H9 (cell line): ENCODE measurements at regions not wholly inside any gene's neighbourhood (a gene's known extent, or its start where the extent isn't known, plus 50 kb on each side); places are given as distances from the start of the nearest gene placed in this dataset.

Source experiments
- DNase-seq: peaks from one replicate; pipeline ENCODE4 v3.0.0-alpha.2; 2017
- H2AFZ ChIP-seq: one replicate; pipeline ENCODE4 v1.6.1; 2013; ENCODE audit warnings: mild to moderate bottlenecking, low read length, control low read depth, moderate library complexity
- H2AK5ac ChIP-seq: 2 replicates; pipeline ENCODE4 v1.6.1; 2013; ENCODE audit warnings: low read length, control low read depth, mixed read lengths; ENCODE audit not compliant: insufficient read length
- H2BK120ac ChIP-seq: one replicate; pipeline ENCODE4 v1.6.1; 2013; ENCODE audit warnings: low read depth, mild to moderate bottlenecking, low read length, control low read depth, inconsistent platforms; ENCODE audit not compliant: poor library complexity, severe bottlenecking
- H2BK12ac ChIP-seq: 2 replicates; pipeline ENCODE4 v1.6.1; 2013; ENCODE audit warnings: low read length, control low read depth, mixed read lengths, low read depth; ENCODE audit not compliant: insufficient read length
- H2BK15ac ChIP-seq: 2 replicates; pipeline ENCODE4 v1.6.1; 2013; ENCODE audit warnings: low read depth, low read length, control low read depth
- H2BK20ac ChIP-seq: one replicate; pipeline ENCODE4 v1.6.1; 2013; ENCODE audit warnings: low read depth, mild to moderate bottlenecking, low read length, control low read depth, inconsistent platforms; ENCODE audit not compliant: poor library complexity, severe bottlenecking
- H2BK5ac ChIP-seq: 2 replicates; pipeline ENCODE4 v1.6.1; 2013; ENCODE audit warnings: low read length, control low read depth, mixed read lengths; ENCODE audit not compliant: insufficient read length
- H3K14ac ChIP-seq: 2 replicates; pipeline ENCODE4 v1.6.1; 2013; ENCODE audit warnings: low read length, control low read depth; ENCODE audit not compliant: insufficient read depth
- H3K18ac ChIP-seq: 2 replicates; pipeline ENCODE4 v1.6.1; 2013; ENCODE audit warnings: low read depth, mild to moderate bottlenecking, mixed read lengths, low read length, control low read depth; ENCODE audit not compliant: insufficient read length
- H3K23ac ChIP-seq: 2 replicates; pipeline ENCODE4 v1.6.1; 2013; ENCODE audit warnings: low read length, control low read depth, mixed read lengths, low read depth; ENCODE audit not compliant: insufficient read length
- H3K23me2 ChIP-seq: 2 replicates; pipeline ENCODE4 v1.6.1; 2013; ENCODE audit warnings: low read depth, mild to moderate bottlenecking, mixed read lengths, low read length, control low read depth; ENCODE audit not compliant: insufficient read length, poor library complexity, severe bottlenecking
- H3K27ac ChIP-seq: 2 replicates; pipeline ENCODE4 v1.5.1; 2013; ENCODE audit warnings: low read length, control low read depth, mixed read lengths, low read depth; ENCODE audit not compliant: insufficient read length
- H3K27me3 ChIP-seq: 2 replicates; pipeline ENCODE4 v1.6.1; 2013; ENCODE audit warnings: low read length, control low read depth, inconsistent platforms; ENCODE audit not compliant: insufficient read depth
- H3K4ac ChIP-seq: 2 replicates; pipeline ENCODE4 v1.6.1; 2013; ENCODE audit warnings: low read depth, mild to moderate bottlenecking, control low read depth, inconsistent platforms, low read length, moderate library complexity
- H3K4me1 ChIP-seq: 2 replicates; pipeline ENCODE4 v1.6.1; 2013; ENCODE audit warnings: low read length, control low read depth, inconsistent platforms; ENCODE audit not compliant: insufficient read depth
- H3K4me2 ChIP-seq: 2 replicates; pipeline ENCODE4 v1.6.1; 2013; ENCODE audit warnings: low read length, control low read depth, mixed read lengths; ENCODE audit not compliant: insufficient read length, insufficient read depth
- H3K56ac ChIP-seq: 2 replicates; pipeline ENCODE4 v1.6.1; 2013; ENCODE audit warnings: low read depth, mild to moderate bottlenecking, mixed read lengths, low read length, control low read depth; ENCODE audit not compliant: insufficient read length
- H3K79me1 ChIP-seq: 2 replicates; pipeline ENCODE4 v1.6.1; 2013; ENCODE audit warnings: low read depth, mild to moderate bottlenecking, moderate library complexity, low read length, control low read depth, inconsistent platforms; ENCODE audit not compliant: insufficient read depth, poor library complexity, severe bottlenecking
- H3K79me2 ChIP-seq: 2 replicates; pipeline ENCODE4 v1.6.1; 2013; ENCODE audit warnings: low read length, control low read depth, inconsistent platforms; ENCODE audit not compliant: insufficient read depth
- H3K9ac ChIP-seq: 2 replicates; pipeline ENCODE4 v1.6.1; 2013; ENCODE audit warnings: low read length, control low read depth, mixed read lengths; ENCODE audit not compliant: insufficient read length; ENCODE audit errors: extremely low read depth
- H3K9me3 ChIP-seq: one replicate; pipeline ENCODE4 v1.6.1; 2013; ENCODE audit warnings: low read depth, low read length, inconsistent platforms; ENCODE audit not compliant: control insufficient read depth
- H3T11ph ChIP-seq: one replicate; pipeline ENCODE4 v1.6.1; 2013; ENCODE audit warnings: mild to moderate bottlenecking, low read length, control low read depth, inconsistent platforms
- H4K20me1 ChIP-seq: one replicate; pipeline ENCODE4 v1.6.1; 2013; ENCODE audit not compliant: control insufficient read depth, insufficient read length, insufficient read depth
- H4K5ac ChIP-seq: 2 replicates; pipeline ENCODE4 v1.6.1; 2013; ENCODE audit warnings: low read depth, mild to moderate bottlenecking, mixed read lengths, low read length, control low read depth; ENCODE audit not compliant: insufficient read length
- H4K8ac ChIP-seq: replicated peaks from 2 replicates; pipeline ENCODE4 v1.6.1; 2013; ENCODE audit warnings: low read length, control low read depth, mixed read lengths, low read depth; ENCODE audit not compliant: insufficient read length
- H4K91ac ChIP-seq: 2 replicates; pipeline ENCODE4 v1.6.1; 2013; ENCODE audit warnings: low read depth, mild to moderate bottlenecking, moderate library complexity, mixed read lengths, low read length, control low read depth; ENCODE audit not compliant: insufficient read length
- H3K27ac Mint-ChIP-seq, 3 experiments: 2 replicates in 2 of 3; 3 replicates in 1 of 3; pipeline ENCODE4 v1.8.0; 2020 to 2021; ENCODE audit warnings: mixed read lengths in 3 of 3, mild to moderate bottlenecking in 1 of 3, moderate library complexity in 1 of 3
- H3K27me3 Mint-ChIP-seq: 2 replicates; pipeline ENCODE4 v1.8.0; 2021; ENCODE audit warnings: low read depth, mild to moderate bottlenecking, moderate library complexity, mixed read lengths
- H3K36me3 Mint-ChIP-seq, 3 experiments: 2 replicates in 2 of 3; 3 replicates in 1 of 3; pipeline ENCODE4 v1.8.0; 2020 to 2021; ENCODE audit warnings: low read depth in 3 of 3, mixed read lengths in 3 of 3; ENCODE audit not compliant: insufficient read depth in 1 of 3
- H3K4me1 Mint-ChIP-seq, 2 experiments: 2 replicates each; pipeline ENCODE4 v1.8.0; 2020; ENCODE audit warnings: mixed read lengths in 2 of 2
- H3K4me3 Mint-ChIP-seq, 2 experiments: 2 replicates in 1 of 2; 3 replicates in 1 of 2; pipeline ENCODE4 v1.8.0; 2020 to 2021; ENCODE audit warnings: mild to moderate bottlenecking in 2 of 2, mixed read lengths in 2 of 2, moderate library complexity in 1 of 2
- H3K9me3 Mint-ChIP-seq, 2 experiments: 2 replicates in 1 of 2; 3 replicates in 1 of 2; pipeline ENCODE4 v1.8.0; 2020; ENCODE audit warnings: mild to moderate bottlenecking in 2 of 2, mixed read lengths in 2 of 2, moderate library complexity in 1 of 2
- WGBS: extraction: QIAGEN DNeasy Blood & Tissue Kit; methylation state at CpG from one replicate; pipeline ENCODE4 v1.1.7; 2013; ENCODE audit warnings: missing lambda C conversion rate, low lambda C conversion rate, mixed read lengths; ENCODE audit not compliant: insufficient read length; ENCODE audit errors: extremely low coverage; 5-methylcytosine and 5-hydroxymethylcytosine counted together
- TF ChIP-seq, protein P1 (sequence below): fragments of 200-600 bp; sonication (generic); conservative IDR thresholded peaks from 3 replicates; pipeline ENCODE4 v1.8.0; 2021; ENCODE audit warnings: antibody characterized with exemption, mild to moderate bottlenecking

DNA sequence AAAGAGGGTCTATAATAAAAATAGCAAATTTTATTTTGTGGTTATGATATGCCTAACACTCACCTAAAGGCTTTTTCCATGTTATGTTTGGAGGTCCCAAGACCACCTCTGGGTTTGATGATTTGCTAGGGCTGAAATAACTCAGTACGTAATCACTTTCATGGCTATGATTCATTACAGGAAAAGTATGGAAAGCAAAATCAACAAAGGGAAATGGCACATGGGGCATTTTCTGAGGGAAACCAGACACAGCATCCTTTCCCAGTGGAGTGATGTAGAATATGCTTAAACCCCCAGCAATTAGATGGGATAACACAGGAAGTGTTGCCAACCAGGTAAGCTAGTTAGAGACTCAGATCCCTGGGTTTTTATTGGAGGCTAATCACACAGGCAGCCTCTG lies 701.6 kb upstream of the CBLB start:
- no peaks in the 10 kb centered on the region; a peak in 1 of 5 replicates for H3K9me3 Mint-ChIP-seq
- Histone ChIP-seq H3K4me2 (no peak overlapping the region), H3K79me2 (no peaks in the 10 kb centered on the region), H3K18ac (no peak overlapping the region), H2BK20ac (no peak overlapping the region), H3K9ac (no peak overlapping the region), H2BK120ac (no peak overlapping the region), H3K56ac (no peak overlapping the region), H3K27ac (no peak overlapping the region), H3K4ac (no peak overlapping the region), H4K8ac (no peak overlapping the region), H4K5ac (no peak overlapping the region), H3K23ac (no peak overlapping the region), H3K23me2 (no peaks in the 10 kb centered on the region), H3K4me1 (no peaks in the 10 kb centered on the region), H4K91ac (no peak overlapping the region), H2BK5ac (no peak overlapping the region), H3K27me3 (no peaks in the 10 kb centered on the region), H3K14ac (no peak overlapping the region), H2AFZ (no peak overlapping the region), H3K9me3 (no peaks in the 10 kb centered on the region), H2AK5ac (no peak overlapping the region), H3K79me1 (no peaks in the 10 kb centered on the region), H2BK15ac (no peak overlapping the region), H3T11ph (no peak overlapping the region), H2BK12ac (no peak overlapping the region), H4K20me1 (no peaks in the 10 kb centered on the region)
- TF ChIP-seq, protein P1, sequence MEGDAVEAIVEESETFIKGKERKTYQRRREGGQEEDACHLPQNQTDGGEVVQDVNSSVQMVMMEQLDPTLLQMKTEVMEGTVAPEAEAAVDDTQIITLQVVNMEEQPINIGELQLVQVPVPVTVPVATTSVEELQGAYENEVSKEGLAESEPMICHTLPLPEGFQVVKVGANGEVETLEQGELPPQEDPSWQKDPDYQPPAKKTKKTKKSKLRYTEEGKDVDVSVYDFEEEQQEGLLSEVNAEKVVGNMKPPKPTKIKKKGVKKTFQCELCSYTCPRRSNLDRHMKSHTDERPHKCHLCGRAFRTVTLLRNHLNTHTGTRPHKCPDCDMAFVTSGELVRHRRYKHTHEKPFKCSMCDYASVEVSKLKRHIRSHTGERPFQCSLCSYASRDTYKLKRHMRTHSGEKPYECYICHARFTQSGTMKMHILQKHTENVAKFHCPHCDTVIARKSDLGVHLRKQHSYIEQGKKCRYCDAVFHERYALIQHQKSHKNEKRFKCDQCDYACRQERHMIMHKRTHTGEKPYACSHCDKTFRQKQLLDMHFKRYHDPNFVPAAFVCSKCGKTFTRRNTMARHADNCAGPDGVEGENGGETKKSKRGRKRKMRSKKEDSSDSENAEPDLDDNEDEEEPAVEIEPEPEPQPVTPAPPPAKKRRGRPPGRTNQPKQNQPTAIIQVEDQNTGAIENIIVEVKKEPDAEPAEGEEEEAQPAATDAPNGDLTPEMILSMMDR: no peak
- no CpG with 5 or more reads among the region's 1 CpG for WGBS
- H3K27ac Mint-ChIP-seq: no peak overlapping the region
- H3K36me3 Mint-ChIP-seq: no peaks in the 10 kb centered on the region
- no peak overlapping the region for H3K4me3 Mint-ChIP-seq
- DNase-seq: no peak
- peaks cover 5 to 8% of the 10 kb centered on the region in 2 experiments for H3K4me1 Mint-ChIP-seq
- H3K27me3 Mint-ChIP-seq: no peaks in the 10 kb centered on the region
